HG02763 (cell line): ENCODE measurements at regions not wholly inside any gene's neighbourhood (a gene's known extent, or its start where the extent isn't known, plus 50 kb on each side); places are given as distances from the start of the nearest gene placed in this dataset.
A peak's percentile ranks its signal among the peaks of the same experiment; 100 is the strongest.

Source experiments
- ATAC-seq: cut with Tn5 transposase; IDR thresholded peaks from one replicate; pipeline ENCODE4 v1.9.1; 2021; ENCODE audit warnings: mild to moderate bottlenecking, moderate library complexity; ENCODE audit not compliant: unreplicated experiment

DNA sequence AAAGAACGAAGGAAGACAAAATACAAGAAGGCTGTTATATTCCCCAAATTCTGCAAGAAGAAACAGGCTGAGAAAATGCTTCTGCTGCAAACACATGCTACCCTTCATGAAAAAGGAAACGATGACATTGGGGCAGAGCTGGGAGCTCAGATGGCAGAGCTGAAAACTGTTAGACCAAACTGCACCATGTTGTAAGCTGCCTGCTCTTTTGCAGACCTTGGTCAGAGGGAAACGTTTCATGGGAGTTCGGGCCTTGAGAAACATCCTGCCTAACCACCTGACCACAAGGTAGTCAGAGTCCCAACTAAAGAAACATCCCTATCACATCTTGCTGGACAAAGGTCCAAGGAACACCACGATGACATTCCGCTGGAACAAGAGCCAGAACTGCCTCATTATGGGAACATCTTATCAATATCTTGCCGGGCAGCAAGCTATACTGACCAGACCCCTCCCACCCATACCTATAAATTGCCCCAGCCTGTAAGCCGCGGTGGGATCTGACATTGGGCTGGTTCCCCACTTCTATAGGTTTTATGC lies 110.7 kb upstream of the CTSC start:
- no peak for ATAC-seq

DNA sequence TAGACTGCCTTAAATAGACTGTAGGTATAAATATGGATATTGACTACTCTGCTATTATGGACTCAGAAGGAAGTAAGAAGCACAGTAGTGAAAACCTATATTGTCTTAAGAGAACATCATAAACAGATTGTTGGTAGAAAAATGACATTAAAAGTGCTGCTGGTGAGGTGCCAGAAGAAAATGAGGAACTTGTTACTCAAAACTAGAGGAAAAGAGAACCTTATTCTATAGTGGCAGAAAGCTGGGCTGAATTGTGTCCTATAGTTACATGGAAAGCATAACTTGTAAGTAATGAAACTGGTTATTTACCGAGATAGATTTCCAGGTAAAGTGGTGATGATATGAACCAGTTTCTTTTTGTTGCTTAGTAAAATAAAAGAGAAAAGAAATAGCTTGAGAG lies 109.7 kb upstream of the CTSC start:
- ATAC-seq, result no peak

DNA sequence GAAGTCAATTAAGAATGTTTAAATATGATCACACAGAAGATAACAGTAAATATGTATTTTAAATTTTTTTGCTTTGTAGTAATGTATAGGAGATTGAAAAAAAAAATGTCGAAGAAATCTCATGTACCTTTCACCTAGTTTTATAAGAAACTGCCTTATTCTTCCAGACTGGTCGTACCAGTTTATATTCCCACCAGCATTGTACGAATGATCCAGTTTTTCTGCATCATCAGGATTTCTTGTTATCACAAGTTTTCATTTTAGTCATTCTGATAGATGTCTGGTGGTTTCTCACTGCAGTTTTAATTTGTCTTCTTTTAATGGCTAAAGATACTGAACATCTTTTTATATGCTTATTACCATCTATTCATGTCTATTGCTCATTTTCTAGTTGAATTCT lies 101.8 kb upstream of the CTSC start:
- no peak for ATAC-seq

DNA sequence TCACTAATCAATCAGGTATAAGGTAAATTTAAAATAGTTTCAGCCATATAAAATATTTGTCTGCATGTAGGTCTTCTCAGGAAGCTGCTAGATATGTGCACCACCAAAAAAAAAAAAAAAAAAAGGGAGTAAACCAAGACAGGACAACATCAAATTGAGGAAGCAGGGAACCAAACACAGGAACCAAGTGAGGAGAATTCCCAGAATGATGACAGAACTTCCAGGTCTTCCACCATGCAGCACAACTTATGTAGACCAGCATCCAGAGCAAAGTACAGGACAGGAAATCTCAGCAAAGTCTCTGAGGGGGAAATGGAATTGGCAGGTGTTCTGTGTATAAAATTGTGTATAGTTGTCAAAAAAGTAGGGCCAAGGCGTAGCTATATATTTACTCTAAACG lies 101.2 kb upstream of the CTSC start:
- no peak for ATAC-seq

DNA sequence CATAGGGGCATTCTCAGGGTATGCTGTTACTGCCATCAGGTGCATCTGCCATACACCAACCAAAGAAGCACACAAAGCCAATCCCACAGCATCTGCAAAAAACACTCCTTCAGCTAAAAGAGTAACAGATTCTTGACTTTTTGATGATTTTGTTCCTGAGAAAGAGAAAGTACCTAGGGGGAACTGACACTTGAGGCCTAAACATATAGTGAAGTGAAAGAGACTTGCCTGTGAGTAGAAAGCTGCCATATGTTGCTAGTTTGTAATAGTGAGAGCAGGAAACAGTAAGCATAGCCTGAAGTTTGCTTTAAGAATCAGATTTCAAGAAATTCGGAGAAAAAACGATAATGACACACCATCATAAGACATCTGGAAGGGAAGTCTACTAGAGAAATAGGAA lies 97.9 kb upstream of the CTSC start:
- ATAC-seq, result peak; percentile 95

DNA sequence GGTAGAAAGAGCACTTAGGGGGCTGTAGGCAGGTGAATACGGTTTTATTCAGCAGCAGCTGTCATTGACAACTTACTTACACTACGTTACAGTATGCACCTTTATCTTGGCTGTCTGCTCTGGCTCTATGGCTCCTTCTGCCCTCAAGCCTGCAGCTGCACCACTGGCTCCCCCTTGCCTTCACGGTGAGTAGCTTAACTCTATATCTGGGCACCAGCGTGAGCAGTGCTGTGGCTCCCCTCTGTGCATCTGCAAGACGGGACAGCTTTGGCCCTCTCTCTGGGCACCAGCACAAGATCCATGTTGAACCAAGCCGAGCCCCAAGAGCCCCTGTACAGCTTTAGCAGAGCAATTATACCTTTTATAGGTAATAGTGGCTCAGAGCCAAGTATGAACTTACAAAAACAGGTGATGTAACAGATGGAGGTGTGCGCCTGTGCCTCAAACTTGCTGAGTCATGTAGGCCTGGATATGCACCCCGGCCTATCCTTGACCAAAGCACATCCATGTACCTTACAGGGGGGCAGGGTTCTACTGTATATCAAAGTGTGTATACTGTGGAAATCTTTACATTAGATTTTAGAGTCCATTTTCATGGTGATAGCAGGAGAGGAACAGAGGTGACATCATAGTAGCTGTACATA lies 96.9 kb upstream of the CTSC start:
- ATAC-seq, result no peak

DNA sequence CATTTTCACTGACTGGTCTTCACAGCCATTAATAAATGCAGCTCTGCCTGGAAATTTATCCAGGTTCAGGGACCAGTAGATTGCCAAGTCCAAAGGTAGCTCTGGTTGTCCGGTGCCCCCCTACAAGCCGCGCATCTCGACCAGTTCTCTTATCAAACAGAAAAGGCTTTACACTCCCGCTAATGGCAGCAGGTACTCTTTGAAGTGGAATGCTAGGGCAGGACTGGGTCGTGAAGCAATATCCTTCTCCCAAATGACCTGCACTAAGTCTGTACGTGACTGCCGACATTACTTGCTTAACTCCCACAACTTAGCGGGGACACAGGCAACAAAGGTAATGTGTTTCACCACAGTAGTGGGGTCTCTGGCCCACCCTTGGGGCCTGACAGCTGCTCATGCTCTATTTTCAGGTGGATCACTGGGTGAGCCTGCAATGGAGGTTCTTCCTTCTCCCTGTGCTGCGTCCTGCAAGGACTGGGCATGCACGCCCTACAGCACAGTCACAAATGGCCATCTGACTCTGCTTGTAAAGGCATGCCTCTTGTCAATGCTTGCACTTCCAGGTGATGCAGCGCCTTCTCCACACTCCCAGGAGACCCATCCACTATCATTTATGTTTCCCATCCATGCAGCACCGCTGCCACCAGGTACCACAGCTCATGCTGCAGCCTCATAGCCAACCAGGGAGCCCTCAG lies 96.1 kb upstream of the CTSC start:
- ATAC-seq, result no peak

DNA sequence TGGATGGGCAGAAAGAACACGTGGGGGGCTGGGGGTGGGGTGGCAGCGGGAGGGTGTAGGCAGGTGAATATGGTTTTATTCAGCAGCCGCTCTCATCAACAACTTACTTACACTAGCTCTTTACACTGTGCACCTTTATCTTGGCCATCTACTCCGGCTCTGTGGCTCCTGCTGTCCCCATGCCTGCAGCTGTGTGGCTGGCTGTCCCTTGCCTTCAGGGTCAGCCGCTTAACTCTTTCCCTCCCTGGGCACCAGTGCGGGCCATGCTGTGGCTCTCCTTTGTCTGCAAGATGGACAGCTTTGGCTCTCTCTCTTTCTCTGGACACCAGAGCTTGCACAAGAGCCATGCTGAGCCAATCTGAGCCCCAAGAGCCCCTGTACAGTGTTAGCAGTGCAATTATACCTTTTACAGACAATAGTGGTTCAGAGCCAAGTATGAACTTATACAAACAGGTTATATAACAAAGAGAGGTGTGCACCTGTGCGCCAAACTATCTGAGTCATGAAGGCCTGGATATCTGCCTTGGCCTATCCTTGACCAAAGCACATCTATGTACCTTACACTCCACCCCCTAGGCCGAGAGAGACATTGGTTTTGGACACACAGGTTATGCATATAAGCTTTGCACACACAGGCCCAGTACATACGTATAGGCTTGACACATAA lies 94.3 kb upstream of the CTSC start:
- no peak for ATAC-seq

DNA sequence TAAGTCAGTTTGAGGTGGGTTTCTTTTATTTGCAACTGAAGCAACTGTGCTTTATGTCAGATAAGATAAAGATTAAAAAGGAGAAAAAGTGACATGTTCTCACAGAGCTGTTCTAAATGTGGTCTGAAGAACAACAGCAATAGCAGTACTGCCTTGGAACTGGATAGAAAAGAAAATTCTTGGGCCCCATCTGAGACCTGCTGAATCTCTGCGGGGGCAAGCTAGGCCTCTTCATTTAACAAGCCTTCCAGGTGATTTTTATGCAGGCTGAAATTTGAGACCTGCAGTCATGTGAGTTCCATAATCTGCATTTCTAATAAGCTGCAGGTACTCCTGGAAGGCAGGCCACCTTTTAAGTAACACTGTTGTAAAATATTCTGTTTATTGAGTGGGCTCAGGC lies 91.4 kb upstream of the CTSC start:
- no peak for ATAC-seq

DNA sequence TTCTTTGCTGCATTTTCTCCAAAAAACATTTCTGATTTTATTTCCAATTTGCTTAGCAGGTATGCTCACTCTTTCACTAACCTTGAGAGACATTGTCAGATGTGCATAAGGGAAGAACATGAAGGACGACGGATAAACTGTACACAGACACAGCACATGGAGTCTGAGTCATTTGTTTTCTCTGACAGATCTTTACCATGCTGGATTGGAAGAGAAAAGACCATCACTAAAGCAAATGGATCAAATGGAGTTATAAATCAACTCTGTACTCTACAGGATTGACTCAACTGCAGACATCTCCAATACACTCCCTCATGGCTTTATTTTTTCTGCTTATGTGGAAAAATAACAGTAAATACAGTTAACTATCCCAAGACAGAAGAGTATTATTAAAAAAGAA lies 90.2 kb upstream of the CTSC start:
- ATAC-seq, result no peak

DNA sequence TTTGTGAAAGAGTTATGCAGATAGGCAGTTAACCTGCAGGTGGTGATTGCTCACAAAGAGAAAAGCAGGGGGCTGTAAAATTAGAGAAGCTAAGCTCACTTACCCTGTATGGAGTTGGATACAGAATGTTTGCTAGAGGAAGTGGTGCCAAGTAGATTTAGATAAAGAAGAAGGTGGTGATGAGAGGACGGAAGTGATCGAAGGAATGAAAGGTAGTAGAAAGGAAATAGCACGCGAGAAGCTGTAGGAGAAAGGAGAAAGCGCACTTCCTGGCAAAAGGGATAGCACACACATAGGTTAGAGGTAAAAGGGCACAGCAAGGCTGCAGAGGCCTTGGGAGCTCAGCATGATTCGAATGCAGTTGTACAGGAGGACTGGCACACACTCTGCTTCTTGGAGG lies 87.3 kb upstream of the CTSC start:
- no peak for ATAC-seq

DNA sequence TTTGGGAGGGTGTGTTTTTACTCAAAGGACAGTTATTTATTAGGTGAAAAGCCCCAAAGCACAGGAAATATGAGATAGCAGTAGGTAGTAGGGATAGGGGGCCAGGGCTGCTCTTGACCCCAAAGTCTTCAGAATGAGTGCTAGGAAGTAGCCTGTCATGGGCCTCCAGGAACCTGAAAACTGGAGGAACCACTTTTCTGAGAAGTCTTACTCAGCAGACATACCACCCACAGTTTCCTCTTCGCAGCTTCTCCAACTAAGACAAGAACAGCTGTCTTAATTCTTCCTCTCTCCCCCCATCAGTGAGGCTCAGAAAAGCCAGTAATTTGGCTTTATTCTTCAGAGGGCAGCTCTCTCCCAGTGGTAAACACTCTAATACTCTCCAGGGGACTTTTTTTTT lies 84.0 kb upstream of the CTSC start:
- peak; percentile 78 for ATAC-seq

DNA sequence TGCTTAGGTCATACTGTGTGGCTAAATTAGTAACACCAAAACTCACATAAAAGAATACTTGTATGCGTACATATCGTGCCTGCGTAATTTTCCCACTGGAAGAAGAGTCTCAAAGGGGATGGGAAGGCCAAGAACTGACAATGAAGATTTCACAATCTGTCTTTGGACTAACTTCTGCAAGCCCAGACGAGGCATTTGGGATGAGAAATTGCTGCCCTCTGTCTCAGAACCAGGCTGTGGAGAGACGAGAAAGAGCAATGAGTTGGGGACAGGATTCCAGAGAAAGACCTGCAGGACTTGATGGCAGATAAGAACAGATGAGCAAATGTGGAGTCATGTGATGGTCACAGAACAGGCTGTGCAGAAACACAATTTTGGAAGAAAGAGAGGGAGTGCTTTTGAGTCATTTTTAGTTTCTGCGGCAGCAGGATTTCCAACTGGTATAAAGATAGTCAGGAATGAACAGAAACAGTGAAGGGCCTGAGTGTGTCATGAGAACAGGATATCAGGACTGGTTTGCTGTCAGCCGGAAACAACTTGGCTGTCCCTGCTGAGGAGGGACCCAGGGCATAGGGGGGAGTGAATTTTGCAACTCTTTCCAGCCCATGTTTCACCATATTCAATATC lies 82.7 kb upstream of the CTSC start:
- ATAC-seq, result no peak

DNA sequence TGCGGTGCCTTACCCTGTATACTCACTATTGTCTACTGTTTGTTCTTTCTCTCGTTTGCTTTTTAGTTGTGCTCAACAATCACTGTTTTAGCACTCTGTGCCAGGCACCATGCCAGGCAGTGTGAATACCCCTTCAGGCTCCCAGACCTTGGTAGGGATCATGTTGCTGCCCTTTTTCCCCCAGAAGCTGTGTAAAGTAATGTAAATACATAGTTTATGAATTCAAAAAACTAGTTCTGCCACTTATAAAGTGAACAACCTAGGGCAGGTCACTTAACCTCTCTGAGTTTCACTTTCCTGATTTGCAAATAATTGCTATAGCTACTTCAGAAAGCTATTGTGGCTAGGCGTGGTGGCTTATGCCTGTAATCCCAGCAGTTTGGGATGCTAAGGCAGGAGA lies 81.0 kb upstream of the CTSC start:
- no peak for ATAC-seq

DNA sequence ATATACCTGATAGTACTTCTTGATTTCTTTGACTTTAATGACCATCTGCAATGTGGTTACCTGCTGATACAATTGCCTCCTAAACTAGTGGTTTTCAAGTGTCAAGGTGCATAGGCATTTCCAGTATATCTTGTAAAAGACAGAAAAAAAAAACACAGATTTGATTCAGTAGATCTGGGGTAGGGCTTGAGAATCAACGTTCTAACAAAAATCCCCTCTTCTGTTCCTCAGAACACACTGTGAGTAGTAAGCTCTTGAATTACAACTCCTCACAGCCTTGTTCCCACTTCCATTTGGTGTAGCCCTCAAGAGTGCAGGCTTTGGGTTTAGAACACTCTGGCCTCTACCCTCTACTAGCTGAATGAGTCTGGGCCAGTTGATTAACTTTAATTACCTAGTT lies 78.0 kb upstream of the CTSC start:
- ATAC-seq, result no peak

DNA sequence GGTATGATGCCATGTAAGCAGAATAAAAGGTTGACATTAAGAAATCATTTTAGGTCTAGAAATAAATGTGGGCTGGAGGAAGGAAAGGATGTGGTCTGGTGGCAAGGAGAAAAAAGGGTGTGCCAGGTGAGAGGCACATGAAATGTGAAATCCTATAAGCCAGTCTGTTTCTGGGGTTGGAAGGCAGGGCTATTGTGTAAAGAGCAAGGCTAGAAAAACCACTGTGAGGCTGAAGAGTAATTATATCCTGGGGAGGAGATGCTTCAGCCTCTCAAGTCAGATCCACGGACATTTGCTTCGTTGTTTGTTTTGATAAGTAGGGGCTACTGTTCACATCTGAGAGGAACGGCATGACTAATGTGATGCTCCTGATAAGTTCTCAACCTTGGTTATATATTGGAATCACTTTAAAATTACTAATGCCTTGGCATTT lies 77.5 kb upstream of the CTSC start:
- ATAC-seq, result no peak

DNA sequence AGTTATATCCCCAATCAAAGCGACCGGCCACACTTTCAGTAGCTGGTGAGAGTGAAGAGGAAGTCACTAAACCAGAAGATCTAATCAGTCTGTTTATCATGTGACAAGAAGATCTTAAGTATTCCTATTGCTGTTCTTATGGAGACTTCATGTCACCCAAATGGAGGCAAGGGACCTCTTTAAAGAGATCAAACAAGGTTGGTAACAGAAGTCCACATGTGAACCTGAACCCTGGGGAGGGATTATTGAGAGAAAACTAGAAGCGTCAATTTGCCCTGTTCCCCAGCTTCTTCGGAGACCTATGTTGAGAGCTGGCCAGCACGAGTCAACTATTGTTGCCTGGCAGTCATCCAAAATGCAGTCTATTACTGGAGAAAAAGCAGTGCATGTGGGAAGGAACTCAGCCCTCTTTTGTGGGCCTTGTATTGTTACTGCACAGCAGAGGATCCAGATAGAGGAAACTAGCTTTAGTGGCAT lies 76.9 kb upstream of the CTSC start:
- ATAC-seq, result no peak

DNA sequence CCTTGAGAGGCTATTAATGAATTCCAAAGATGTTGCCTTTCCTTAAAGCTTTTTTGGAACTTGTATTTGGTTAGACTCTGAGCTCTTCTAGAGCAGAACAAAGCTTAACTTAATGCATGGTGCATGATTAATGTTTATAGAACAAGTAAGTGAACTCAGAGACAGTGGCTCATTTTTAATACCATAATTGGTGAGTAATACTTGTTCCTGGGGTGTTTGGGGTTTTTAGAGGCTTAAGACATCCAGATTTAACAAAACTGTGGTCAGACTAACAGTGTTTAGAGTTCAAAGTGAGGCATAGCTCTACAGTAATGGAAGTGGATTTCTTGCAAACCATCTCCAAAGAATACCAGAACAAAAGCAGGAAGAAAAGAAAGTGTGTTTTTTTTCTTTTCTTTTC lies 73.7 kb upstream of the CTSC start:
- no peak for ATAC-seq

DNA sequence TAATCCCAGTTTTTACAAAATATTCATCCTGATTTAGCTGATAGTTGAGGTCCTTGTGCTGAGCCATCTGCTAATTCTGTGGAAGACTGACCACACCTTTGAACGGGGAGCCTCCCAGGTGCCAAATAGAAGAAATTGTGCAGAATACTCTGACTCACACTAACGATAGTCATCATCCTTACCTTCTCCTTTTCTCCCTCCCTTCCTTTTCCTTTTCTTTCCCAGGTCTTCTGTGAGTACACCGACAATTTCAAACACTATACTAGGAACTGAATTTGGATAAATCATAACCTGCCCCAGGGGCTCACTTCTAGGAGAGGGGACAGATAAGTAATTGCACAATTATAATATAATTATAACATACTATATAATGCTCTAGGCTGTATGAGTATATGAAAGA lies 73.1 kb upstream of the CTSC start:
- no peak for ATAC-seq

DNA sequence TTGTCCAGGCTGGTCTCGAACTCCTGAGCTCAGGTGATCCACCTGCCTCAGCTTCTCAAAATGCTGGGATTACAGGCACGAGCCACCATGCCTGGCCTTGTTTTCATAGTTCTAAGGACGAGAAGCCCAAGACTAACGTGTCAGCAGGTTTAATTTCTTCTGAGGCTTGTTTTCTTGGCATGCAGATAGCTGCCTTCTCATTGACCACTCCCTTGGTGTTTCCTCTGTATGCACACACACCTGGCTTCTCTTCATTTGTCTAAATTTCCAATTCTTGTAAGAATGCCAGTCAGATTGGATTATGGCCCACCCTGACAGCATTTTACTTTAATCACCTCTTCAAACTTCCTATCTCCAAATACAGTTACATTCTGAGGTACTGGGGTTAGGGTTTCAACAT lies 72.5 kb upstream of the CTSC start:
- ATAC-seq, result no peak

DNA sequence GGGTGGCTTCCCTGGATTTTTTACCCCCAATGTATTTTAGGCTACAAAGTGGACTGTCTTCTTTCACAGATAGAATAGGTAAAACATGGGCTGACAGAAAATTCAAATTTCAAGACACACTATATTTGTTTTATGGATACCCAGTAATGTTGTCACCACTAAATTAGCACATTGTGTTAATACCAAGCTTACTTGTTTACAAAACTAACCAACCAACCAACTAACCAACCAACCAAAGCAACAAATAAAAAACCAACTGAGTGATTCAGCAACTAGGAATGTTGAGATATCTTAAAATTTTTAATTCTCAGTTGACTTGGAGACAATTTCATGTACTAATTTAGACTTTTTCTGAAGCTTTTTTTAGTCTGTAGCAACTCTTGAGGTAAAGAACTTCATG lies 69.3 kb upstream of the CTSC start:
- ATAC-seq, result no peak

DNA sequence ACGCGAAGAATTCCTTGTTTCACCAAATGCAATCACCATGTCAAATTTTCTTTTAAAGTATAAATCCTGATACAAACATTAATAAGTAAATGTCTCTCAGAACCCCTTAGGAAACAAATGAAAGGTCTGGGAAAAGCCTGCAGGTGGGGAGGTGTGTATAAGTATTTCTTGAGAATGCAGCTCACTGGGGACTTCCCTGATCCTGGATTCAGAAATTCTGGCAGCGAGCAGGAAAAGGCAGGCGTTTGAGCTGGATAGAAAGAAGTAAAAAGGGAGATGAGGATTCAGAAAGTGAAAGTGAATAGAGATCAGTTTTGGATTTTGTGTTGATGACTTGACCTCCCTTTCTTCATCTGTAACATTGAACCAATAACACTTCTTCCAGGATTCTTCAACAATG lies 68.3 kb upstream of the CTSC start:
- ATAC-seq, result no peak
